ENCODE measurements at regions not wholly inside any gene's neighbourhood (a gene's known extent, or its start where the extent isn't known, plus 50 kb on each side); places are given as distances from the start of the nearest gene placed in this dataset.
"Not testable (repeated sequence)": the region's sequence is repeated elsewhere in the genome, so short reads cannot be mapped to it uniquely, and the experiment has no call there.

DNA sequence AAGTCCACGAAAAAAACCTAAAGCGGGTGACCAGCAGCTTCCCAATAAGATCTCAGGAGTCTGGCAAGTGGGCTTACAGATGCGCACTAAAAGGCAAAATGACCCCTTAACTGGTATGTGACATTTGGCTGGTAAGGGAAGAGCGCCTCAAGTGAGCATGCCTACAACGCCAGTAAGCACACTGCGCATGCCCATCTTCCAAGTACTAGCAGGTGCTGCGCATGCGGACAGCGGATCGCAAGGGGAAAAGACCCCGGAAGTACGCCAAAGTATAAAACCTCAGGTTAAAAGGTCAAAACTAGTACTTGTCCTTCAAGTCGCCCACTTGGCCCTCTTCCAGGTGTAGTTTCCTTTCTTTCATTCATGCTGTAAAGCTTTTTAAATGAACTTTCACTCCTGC lies 518.5 kb upstream of the MDGA2 start:
- H3K36me3 ChIP-seq, result no peaks in the 10 kb centered on the region
- TF ChIP-seq, protein P1, sequence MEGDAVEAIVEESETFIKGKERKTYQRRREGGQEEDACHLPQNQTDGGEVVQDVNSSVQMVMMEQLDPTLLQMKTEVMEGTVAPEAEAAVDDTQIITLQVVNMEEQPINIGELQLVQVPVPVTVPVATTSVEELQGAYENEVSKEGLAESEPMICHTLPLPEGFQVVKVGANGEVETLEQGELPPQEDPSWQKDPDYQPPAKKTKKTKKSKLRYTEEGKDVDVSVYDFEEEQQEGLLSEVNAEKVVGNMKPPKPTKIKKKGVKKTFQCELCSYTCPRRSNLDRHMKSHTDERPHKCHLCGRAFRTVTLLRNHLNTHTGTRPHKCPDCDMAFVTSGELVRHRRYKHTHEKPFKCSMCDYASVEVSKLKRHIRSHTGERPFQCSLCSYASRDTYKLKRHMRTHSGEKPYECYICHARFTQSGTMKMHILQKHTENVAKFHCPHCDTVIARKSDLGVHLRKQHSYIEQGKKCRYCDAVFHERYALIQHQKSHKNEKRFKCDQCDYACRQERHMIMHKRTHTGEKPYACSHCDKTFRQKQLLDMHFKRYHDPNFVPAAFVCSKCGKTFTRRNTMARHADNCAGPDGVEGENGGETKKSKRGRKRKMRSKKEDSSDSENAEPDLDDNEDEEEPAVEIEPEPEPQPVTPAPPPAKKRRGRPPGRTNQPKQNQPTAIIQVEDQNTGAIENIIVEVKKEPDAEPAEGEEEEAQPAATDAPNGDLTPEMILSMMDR (IDR thresholded peaks at IDR 0.05), result no peak
- no peak for TF ChIP-seq POLR2A (IDR thresholded peaks at IDR 0.05)
- no peaks in the 10 kb centered on the region for H3K4me1 ChIP-seq
- H3K4me3 ChIP-seq, result no peak overlapping the region
- no peaks in the 10 kb centered on the region for H3K9me3 ChIP-seq
- DNase-seq, result no peak
- H3K27me3 ChIP-seq, result no peaks in the 10 kb centered on the region
- ATAC-seq, result no peak
- WGBS (ENCODE audit: insufficient coverage, low coverage, low lambda C conversion rate, missing lambda C conversion rate), result 88% methylated on average over 13 of the region's 13 CpGs
- no peak overlapping the region for H3K27ac ChIP-seq
- intact Hi-C loops (cut with DNase I), result no loop called here

DNA sequence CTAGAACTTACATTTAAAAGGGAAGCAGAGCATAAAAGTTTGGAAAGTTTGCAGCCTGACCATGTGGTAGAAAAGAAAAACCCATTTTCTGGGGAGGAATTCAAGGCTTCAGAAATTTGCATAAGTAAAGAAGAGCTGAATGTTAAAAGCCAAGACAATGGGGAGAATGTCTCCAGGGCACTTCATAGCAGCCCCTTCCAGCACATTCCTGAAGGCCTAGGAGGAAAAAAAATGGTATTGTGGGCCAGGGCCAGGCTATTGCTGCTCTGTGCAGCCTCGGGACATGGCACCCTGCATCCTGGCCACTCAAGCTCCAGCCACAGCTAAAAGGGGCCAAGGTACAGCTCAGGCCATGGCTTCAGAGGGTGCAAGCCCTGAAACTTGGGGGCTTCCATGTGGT lies 474.2 kb upstream of the MDGA2 start:
- intact Hi-C loops (cut with DNase I); H3K9me3 ChIP-seq; H3K4me3 ChIP-seq; ATAC-seq; H3K4me1 ChIP-seq; H3K27me3 ChIP-seq; DNase-seq; H3K27ac ChIP-seq; H3K36me3 ChIP-seq: not testable (repeated sequence)
- no CpG with 5 or more reads among the region's 1 CpG for WGBS (ENCODE audit: insufficient coverage, low coverage, low lambda C conversion rate, missing lambda C conversion rate)

DNA sequence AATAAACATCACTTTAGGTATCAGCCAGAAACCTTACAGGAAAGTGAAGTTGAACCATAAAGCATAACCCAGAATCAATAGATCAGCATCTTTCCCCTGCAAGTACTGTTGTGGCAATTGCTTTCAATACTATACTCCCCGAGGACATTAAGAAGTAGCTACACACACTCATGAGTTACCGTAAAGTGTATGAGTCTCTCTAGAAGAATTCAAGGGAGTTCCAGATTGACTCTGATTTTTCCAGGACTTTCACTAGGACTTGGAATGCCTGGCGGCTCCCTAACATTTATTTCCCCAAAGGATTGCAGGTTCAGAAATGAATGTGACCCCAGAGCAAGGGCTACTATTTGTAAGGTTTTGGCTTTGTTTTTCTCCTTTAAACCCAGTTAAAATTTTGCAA lies 465.4 kb upstream of the MDGA2 start:
- Histone ChIP-seq H3K4me3 (no peak overlapping the region), H3K27ac (no peak overlapping the region), H3K4me1 (no peaks in the 10 kb centered on the region), H3K27me3 (no peaks in the 10 kb centered on the region), H3K36me3 (no peaks in the 10 kb centered on the region), H3K9me3 (no peaks in the 10 kb centered on the region)
- ATAC-seq (no peak), DNase-seq (no peak)
- 74% methylated on average over 3 of the region's 3 CpGs for WGBS (ENCODE audit: insufficient coverage, low coverage, low lambda C conversion rate, missing lambda C conversion rate)
- intact Hi-C loops (cut with DNase I), result no loop called here
- TF ChIP-seq POLR2A (IDR thresholded peaks at IDR 0.05), result no peak
- TF ChIP-seq, protein P1 (IDR thresholded peaks at IDR 0.05), result no peak

DNA sequence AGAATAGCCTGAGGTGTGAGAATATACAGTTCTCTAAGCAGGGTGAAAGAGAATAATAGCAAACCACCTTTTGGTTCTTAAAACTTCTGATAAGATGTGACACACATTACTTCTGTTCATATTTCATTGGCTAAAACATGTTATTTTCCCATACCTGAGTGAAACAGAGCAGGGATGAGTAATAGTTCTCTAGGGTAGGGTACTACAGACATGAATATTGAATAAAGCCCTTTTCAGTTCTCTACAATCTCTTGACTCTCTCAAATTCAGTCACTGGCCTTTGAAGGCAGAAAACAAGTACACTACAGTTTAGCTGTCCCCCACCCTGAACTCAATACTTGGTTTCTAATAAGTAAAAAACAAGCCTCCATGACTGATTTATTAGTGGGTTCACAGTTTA lies 454.1 kb upstream of the MDGA2 start:
- Histone ChIP-seq H3K27ac (no peak overlapping the region), H3K27me3 (no peaks in the 10 kb centered on the region), H3K9me3 (no peaks in the 10 kb centered on the region), H3K4me1 (no peaks in the 10 kb centered on the region), H3K4me3 (no peak overlapping the region), H3K36me3 (no peaks in the 10 kb centered on the region)
- intact Hi-C loops (cut with DNase I), result no loop called here
- DNase-seq, result no peak
- ATAC-seq, result no peak
- TF ChIP-seq POLR2A (IDR thresholded peaks at IDR 0.05), result no peak
- TF ChIP-seq, protein P1 (IDR thresholded peaks at IDR 0.05), result no peak

DNA sequence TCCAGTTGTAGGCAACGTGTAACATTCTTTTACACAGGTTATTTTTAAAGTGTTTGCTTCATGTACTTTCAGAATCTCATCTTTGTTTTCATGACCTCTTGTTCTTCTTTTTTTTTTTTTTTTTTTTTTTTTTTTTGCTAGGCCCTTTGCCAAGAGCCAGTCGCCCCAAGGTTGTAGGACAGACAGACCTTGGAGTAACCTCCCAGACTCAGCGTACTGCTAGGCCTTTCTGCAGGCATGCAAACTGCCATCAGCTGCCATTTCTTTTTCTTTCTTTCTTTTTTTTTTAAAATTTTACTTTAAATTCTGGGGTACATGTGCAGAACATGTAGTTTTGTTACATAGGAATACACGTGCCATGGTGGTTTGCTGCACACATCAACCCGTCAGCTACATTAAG lies 452.3 kb upstream of the MDGA2 start:
- Histone ChIP-seq H3K4me3 (no peak overlapping the region), H3K27ac (no peak overlapping the region), H3K27me3 (no peaks in the 10 kb centered on the region), H3K4me1 (no peaks in the 10 kb centered on the region), H3K36me3 (no peaks in the 10 kb centered on the region), H3K9me3 (no peaks in the 10 kb centered on the region)
- intact Hi-C loops (cut with DNase I), result no loop called here
- 52% methylated on average over 5 of the region's 5 CpGs for WGBS (ENCODE audit: insufficient coverage, low coverage, low lambda C conversion rate, missing lambda C conversion rate)
- ATAC-seq (no peak), DNase-seq (no peak)
- TF ChIP-seq POLR2A (IDR thresholded peaks at IDR 0.05), result no peak
- TF ChIP-seq, protein P1 (IDR thresholded peaks at IDR 0.05), result no peak
